Ishikawa (cell line): ENCODE measurements at regions not wholly inside any gene's neighbourhood (a gene's known extent, or its start where the extent isn't known, plus 50 kb on each side); places are given as distances from the start of the nearest gene placed in this dataset.

Experiments
- CEBPB ChIP-seq: IDR thresholded peaks from 2 replicates; pipeline ENCODE4 v1.6.1; 2012
- CREB1 ChIP-seq: IDR thresholded peaks from 2 replicates; pipeline ENCODE4 v1.6.1; 2012; ENCODE audit warnings: low read depth
- EGR1 ChIP-seq: IDR thresholded peaks from 2 replicates; pipeline ENCODE4 v1.6.1; 2012
- EP300 ChIP-seq: IDR thresholded peaks from 2 replicates; pipeline ENCODE4 v1.6.1; 2012; ENCODE audit warnings: borderline replicate concordance
- RAD21 ChIP-seq: IDR thresholded peaks from 2 replicates; pipeline ENCODE4 v1.6.1; 2012; ENCODE audit warnings: low read depth
- TAF1 ChIP-seq: IDR thresholded peaks from 2 replicates; pipeline ENCODE4 v1.6.1; 2012; ENCODE audit warnings: low read depth, mild to moderate bottlenecking
- TCF12 ChIP-seq: IDR thresholded peaks from 2 replicates; pipeline ENCODE4 v1.6.1; 2012; ENCODE audit warnings: low read depth
- YY1 ChIP-seq: IDR thresholded peaks from 2 replicates; pipeline ENCODE4 v1.6.1; 2012; ENCODE audit warnings: low read depth
- TF ChIP-seq, protein P1 (sequence below): IDR thresholded peaks from 2 replicates; pipeline ENCODE4 v1.6.1; 2012
- TF ChIP-seq, protein P2 (sequence below): IDR thresholded peaks from 2 replicates; pipeline ENCODE4 v1.6.1; 2012
- TF ChIP-seq, protein P3 (sequence below): IDR thresholded peaks from 2 replicates; pipeline ENCODE4 v1.6.1; 2012; ENCODE audit warnings: low read depth, mild to moderate bottlenecking

DNA sequence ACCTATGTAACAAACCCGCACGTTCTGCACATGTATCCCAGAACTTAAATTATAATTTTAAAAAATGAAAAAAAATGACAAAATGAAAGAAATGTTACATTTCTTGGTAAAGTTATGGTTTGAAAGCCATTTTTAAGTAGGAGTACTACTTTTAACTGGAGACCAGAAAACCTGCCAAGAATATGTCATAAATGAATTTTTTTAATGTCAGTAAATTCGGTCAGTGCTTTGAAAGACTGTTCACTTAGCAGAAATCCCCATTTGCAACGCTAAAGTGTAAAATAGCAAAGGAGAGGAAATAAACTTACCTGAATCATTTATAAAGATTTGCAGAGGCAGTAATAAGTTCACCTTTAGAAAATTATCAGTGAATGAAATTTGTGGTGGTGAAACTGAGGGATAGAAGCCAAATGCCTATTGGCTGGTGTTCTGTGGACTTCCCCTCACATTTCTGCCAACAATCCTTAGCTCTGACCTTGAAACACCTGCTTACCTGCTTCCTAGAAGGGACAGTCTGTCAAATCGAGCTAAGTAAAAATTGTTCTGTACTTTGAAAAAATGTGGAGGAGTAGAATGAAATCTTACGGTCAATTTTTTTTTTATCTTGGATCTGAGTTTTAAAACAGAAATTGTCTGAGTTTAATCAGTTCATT, 714.2 kb downstream of the SLC6A15 start:
- TF ChIP-seq, protein P1, sequence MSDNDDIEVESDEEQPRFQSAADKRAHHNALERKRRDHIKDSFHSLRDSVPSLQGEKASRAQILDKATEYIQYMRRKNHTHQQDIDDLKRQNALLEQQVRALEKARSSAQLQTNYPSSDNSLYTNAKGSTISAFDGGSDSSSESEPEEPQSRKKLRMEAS = no peak
- TF ChIP-seq RAD21 = no peak
- TF ChIP-seq CEBPB = no peak
- TF ChIP-seq EP300 = no peak
- no peak for TF ChIP-seq YY1
- no peak for TF ChIP-seq EGR1
- TF ChIP-seq, protein P2, sequence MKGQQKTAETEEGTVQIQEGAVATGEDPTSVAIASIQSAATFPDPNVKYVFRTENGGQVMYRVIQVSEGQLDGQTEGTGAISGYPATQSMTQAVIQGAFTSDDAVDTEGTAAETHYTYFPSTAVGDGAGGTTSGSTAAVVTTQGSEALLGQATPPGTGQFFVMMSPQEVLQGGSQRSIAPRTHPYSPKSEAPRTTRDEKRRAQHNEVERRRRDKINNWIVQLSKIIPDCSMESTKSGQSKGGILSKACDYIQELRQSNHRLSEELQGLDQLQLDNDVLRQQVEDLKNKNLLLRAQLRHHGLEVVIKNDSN = no peak
- TF ChIP-seq, protein P3, sequence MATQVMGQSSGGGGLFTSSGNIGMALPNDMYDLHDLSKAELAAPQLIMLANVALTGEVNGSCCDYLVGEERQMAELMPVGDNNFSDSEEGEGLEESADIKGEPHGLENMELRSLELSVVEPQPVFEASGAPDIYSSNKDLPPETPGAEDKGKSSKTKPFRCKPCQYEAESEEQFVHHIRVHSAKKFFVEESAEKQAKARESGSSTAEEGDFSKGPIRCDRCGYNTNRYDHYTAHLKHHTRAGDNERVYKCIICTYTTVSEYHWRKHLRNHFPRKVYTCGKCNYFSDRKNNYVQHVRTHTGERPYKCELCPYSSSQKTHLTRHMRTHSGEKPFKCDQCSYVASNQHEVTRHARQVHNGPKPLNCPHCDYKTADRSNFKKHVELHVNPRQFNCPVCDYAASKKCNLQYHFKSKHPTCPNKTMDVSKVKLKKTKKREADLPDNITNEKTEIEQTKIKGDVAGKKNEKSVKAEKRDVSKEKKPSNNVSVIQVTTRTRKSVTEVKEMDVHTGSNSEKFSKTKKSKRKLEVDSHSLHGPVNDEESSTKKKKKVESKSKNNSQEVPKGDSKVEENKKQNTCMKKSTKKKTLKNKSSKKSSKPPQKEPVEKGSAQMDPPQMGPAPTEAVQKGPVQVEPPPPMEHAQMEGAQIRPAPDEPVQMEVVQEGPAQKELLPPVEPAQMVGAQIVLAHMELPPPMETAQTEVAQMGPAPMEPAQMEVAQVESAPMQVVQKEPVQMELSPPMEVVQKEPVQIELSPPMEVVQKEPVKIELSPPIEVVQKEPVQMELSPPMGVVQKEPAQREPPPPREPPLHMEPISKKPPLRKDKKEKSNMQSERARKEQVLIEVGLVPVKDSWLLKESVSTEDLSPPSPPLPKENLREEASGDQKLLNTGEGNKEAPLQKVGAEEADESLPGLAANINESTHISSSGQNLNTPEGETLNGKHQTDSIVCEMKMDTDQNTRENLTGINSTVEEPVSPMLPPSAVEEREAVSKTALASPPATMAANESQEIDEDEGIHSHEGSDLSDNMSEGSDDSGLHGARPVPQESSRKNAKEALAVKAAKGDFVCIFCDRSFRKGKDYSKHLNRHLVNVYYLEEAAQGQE = no peak
- TF ChIP-seq TAF1 = no peak
- no peak for TF ChIP-seq TCF12
- TF ChIP-seq CREB1 = no peak
